Natural killer cell (primary cell): ENCODE measurements at regions not wholly inside any gene's neighbourhood (a gene's known extent, or its start where the extent isn't known, plus 50 kb on each side); places are given as distances from the start of the nearest gene placed in this dataset.

ENCODE experiments used
- ATAC-seq, 3 donors: fragments of 150-1000 bp in 2 of 3; fragments of 200-7000 bp in 1 of 3; cut with Tn5 transposase; 1 replicate in 1 of 3; 2 replicates in 2 of 3; pipeline ENCODE4 v1.10.0; 2021; ENCODE audit warnings: mild to moderate bottlenecking in 2 of 3, moderate library complexity in 2 of 3
- DNase-seq, 2 donors: peaks; one replicate each; pipeline versions ENCODE4 v3.0.0 to v3.0.0-alpha.2; 2013 to 2021; ENCODE audit warnings: mixed read lengths in 1 of 2
- H3K27ac ChIP-seq: one replicate; pipeline ENCODE4 v1.5.1; 2013; ENCODE audit warnings: mild to moderate bottlenecking, low read length
- H3K27me3 ChIP-seq: one replicate; pipeline ENCODE4 v1.6.1; 2013; ENCODE audit warnings: low read length; ENCODE audit not compliant: control insufficient read depth, insufficient read depth
- H3K36me3 ChIP-seq: one replicate; pipeline ENCODE4 v1.6.1; 2013; ENCODE audit warnings: low read length; ENCODE audit not compliant: control insufficient read depth, insufficient read depth
- H3K4me1 ChIP-seq: one replicate; pipeline ENCODE4 v1.6.1; 2013; ENCODE audit warnings: low read length; ENCODE audit not compliant: control insufficient read depth, insufficient read depth
- H3K4me3 ChIP-seq: one replicate; pipeline ENCODE4 v1.5.1; 2013; ENCODE audit warnings: low read length
- H3K9me3 ChIP-seq: one replicate; pipeline ENCODE4 v1.6.1; 2013; ENCODE audit warnings: low read length; ENCODE audit not compliant: control insufficient read depth, insufficient read depth
- H3K27ac Mint-ChIP-seq, 2 donors: one replicate each; pipeline ENCODE4 v1.8.0; 2022; ENCODE audit warnings: mild to moderate bottlenecking in 2 of 2, mixed read lengths in 2 of 2, moderate library complexity in 1 of 2
- H3K27me3 Mint-ChIP-seq, 2 donors: one replicate each; pipeline ENCODE4 v1.8.0; 2022; ENCODE audit warnings: low read depth in 2 of 2, mixed read lengths in 2 of 2
- H3K36me3 Mint-ChIP-seq: one replicate; pipeline ENCODE4 v1.8.0; 2022; ENCODE audit warnings: mixed read lengths
- H3K4me1 Mint-ChIP-seq, 2 donors: one replicate each; pipeline ENCODE4 v1.8.0; 2022; ENCODE audit warnings: mixed read lengths in 2 of 2
- H3K4me3 Mint-ChIP-seq: one replicate; pipeline ENCODE4 v1.8.0; 2022; ENCODE audit warnings: mild to moderate bottlenecking, moderate library complexity, mixed read lengths
- H3K9me3 Mint-ChIP-seq, 2 donors: one replicate each; pipeline ENCODE4 v1.8.0; 2022; ENCODE audit warnings: mixed read lengths in 2 of 2
- CTCF ChIP-seq: fragments of 200-600 bp; IDR thresholded peaks from one replicate; pipeline ENCODE4 v1.8.0; 2022; ENCODE audit warnings: antibody characterized with exemption
- WGBS: methylation state at CpG from one replicate; pipeline ENCODE4 v1.1.7; 2013; ENCODE audit warnings: missing lambda C conversion rate; ENCODE audit not compliant: insufficient coverage; 5-methylcytosine and 5-hydroxymethylcytosine counted together
- intact Hi-C: fragments of 100-400 bp; cut with micrococcal nuclease; formaldehyde crosslinking; loops from one replicate; pipeline ENCODE4 v1.14.2; 2022

GRCh38 chr1:168932539-168932938 is 174.0 kb upstream of the ATP1B1 start:
- 100% methylated on average over 1 of the region's 3 CpGs for WGBS
- intact Hi-C loops = no loop called here

DNA sequence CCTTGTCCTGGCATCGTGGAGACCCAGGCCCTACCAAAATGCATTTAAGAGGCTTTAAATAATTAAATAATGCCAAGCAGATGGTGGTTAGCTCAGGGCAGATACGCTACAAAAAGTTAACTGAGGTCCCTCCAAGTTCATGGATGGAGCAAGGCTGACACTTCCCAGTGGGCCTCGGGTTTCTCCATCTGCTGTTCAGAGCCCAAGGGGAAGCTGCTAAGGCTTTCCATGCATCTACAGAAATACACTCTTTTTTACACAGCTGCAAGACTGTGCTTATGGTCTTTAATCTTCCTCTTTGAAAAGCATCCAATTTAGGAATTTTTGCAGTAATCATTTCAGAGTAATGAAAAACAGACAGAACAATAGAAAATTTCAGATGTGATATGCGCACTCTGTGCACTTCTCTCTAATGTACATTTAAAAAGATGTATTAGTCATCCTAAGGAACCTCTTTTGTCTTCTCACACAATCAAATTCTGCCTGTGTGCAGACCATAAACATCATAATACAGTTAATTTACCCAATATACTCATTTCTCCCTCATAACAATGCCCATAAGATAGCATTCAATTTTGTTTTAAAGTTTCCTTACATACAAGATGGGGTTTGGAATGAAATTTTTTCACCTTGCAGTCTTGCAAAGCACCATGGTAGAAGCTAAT is 173.2 kb upstream of the ATP1B1 start:
- Histone ChIP-seq H3K4me3 (no peak overlapping the region), H3K27ac (no peak overlapping the region), H3K4me1 (no peaks in the 10 kb centered on the region), H3K9me3 (no peaks in the 10 kb centered on the region), H3K27me3 (no peaks in the 10 kb centered on the region), H3K36me3 (no peaks in the 10 kb centered on the region)
- DNase-seq (no peak), ATAC-seq (no peak)
- H3K4me1 Mint-ChIP-seq = no peaks in the 10 kb centered on the region
- no peaks in the 10 kb centered on the region for H3K9me3 Mint-ChIP-seq
- TF ChIP-seq CTCF = no peak
- 94% methylated on average over 4 of the region's 4 CpGs for WGBS
- H3K27ac Mint-ChIP-seq = no peak overlapping the region
- H3K4me3 Mint-ChIP-seq = no peak overlapping the region
- no peaks in the 10 kb centered on the region for H3K36me3 Mint-ChIP-seq
- intact Hi-C loops = no loop called here
- peaks cover 11 to 37% of the 10 kb centered on the region in 2 donors for H3K27me3 Mint-ChIP-seq

More at GRCh38 chr1:168932539-168932938, 174.0 kb upstream of the ATP1B1 start:
- Mint-ChIP-seq H3K9me3 (no peaks in the 10 kb centered on the region), H3K36me3 (no peaks in the 10 kb centered on the region), H3K27me3 (peaks cover 15 to 45% of the 10 kb centered on the region in 2 donors), H3K27ac (no peak overlapping the region), H3K4me3 (no peak overlapping the region), H3K4me1 (no peaks in the 10 kb centered on the region)
- no peaks in the 10 kb centered on the region for H3K36me3 ChIP-seq
- no peaks in the 10 kb centered on the region for H3K9me3 ChIP-seq
- H3K27ac ChIP-seq = no peak overlapping the region
- no peak for TF ChIP-seq CTCF
- H3K27me3 ChIP-seq = no peaks in the 10 kb centered on the region
- no peaks in the 10 kb centered on the region for H3K4me1 ChIP-seq
- H3K4me3 ChIP-seq = no peak overlapping the region
- ATAC-seq = no peak
- DNase-seq = no peak

DNA sequence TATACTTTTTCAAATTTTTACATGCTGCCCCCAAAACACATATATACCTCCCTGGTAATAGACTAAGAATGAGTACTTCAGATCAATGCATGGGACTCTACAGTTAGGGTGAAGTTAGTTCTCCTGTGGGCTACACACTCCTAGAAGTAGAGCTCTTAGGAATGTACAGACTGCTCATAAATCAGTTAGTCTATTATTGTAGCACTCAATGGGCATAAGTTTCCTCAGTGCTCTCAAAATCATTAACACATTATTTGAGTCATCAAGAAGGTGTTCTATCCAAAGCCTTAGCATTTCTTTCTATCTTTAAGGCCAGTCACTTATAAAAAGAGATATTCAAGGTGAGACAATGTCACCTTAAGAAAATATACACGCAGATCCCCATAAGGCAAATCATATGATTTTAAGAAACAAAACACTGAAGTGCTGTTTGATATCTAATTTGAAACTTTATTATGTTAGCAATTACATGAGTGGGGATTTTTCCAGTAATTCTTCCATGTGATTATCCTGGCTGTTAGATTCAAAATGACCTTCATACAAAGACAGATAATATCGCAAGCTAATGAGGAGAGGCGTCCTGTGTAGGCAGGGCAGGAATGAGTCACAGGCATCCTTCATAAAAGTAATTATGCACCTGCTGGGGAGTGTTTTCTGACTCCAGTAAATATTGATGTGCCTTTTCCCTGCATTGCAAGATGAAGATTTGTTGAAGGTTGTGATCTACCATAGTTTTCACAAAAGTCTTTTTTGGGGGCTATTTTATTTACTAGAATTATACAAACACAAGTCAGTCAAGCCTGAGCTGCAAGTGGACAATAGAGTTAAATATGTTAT is 167.2 kb upstream of the ATP1B1 start:
- intact Hi-C loops = no loop called here
- 88% methylated on average over 2 of the region's 3 CpGs for WGBS
- no peak for TF ChIP-seq CTCF

More for the DNA sequence above, 167.2 kb upstream of the ATP1B1 start:
- H3K9me3 ChIP-seq = no peaks in the 10 kb centered on the region
- no peak overlapping the region for H3K4me3 Mint-ChIP-seq
- no peaks in the 10 kb centered on the region for H3K27me3 ChIP-seq
- H3K27me3 Mint-ChIP-seq = peaks cover 10 to 26% of the 10 kb centered on the region in 2 donors
- no peak overlapping the region for H3K4me3 ChIP-seq
- H3K4me1 ChIP-seq = no peaks in the 10 kb centered on the region
- no peaks in the 10 kb centered on the region for H3K36me3 Mint-ChIP-seq
- H3K27ac ChIP-seq = no peak overlapping the region
- ATAC-seq = no peak
- no peaks in the 10 kb centered on the region for H3K36me3 ChIP-seq
- no peak overlapping the region for H3K27ac Mint-ChIP-seq
- H3K9me3 Mint-ChIP-seq = no peaks in the 10 kb centered on the region
- H3K4me1 Mint-ChIP-seq = no peaks in the 10 kb centered on the region
- DNase-seq = no peak
